SU-DHL-6 (cell line): ENCODE measurements at regions not wholly inside any gene's neighbourhood (a gene's known extent, or its start where the extent isn't known, plus 50 kb on each side); places are given as distances from the start of the nearest gene placed in this dataset.

Experiments
- CTCF ChIP-seq: fragments of 200-600 bp; sonication (generic); IDR thresholded peaks from one replicate; pipeline ENCODE4 v1.5.1; 2017; ENCODE audit warnings: antibody characterized with exemption, mild to moderate bottlenecking, low read length, moderate library complexity; ENCODE audit not compliant: insufficient read depth, poor library complexity, severe bottlenecking
- EZH2phosphoT487 ChIP-seq: fragments of 200-600 bp; sonication (generic), shearing (Covaris generic); conservative IDR thresholded peaks from 2 replicates; pipeline ENCODE4 v1.6.1; 2018; ENCODE audit warnings: mild to moderate bottlenecking, antibody characterized with exemption, low read length, moderate library complexity, mixed read lengths

- TF ChIP-seq CTCF (no peak), EZH2phosphoT487 (no peak)
Observed at GRCh38 chr6:71489736-71490135, 201.1 kb downstream of the OGFRL1 start.
